SH-SY5Y (cell line): ENCODE measurements at regions not wholly inside any gene's neighbourhood (a gene's known extent, or its start where the extent isn't known, plus 50 kb on each side); places are given as distances from the start of the nearest gene placed in this dataset.

ENCODE experiments used
- GATA2 ChIP-seq: IDR thresholded peaks from 2 replicates; pipeline ENCODE4 v1.6.1; 2011; ENCODE audit warnings: mild to moderate bottlenecking, low read depth, low read length
- GATA3 ChIP-seq: IDR thresholded peaks from 2 replicates; pipeline ENCODE4 v1.6.1; 2011; ENCODE audit warnings: low read depth, mild to moderate bottlenecking, low read length, moderate library complexity

DNA sequence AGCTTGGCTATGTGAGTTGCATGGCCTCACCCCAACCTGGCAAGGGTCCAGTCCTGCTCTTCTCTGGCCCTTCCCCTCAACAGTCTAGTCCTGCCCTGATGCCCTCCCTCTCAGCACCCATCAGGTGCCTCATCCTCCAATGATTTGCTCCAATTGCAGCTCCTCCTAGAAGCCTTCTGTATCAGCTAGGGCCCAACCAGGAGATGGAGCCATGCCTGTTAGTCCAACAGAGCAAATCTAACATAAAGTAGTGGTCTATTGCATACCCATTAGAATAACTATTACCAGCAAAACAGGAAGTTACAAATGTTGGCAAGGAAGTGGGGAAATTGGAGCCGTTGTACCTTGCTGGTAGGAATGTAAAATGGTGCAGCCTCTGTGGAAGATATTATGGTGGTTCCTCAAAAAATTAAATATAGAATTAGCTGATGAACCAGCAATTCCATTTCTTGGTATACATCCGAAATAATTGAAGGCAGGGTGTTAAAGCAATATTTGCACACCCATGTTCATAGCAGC lies 163.5 kb downstream of the VRK1 start:
- TF ChIP-seq GATA3 (no peak), GATA2 (no peak)
